ENCODE measurements at regions not wholly inside any gene's neighbourhood (a gene's known extent, or its start where the extent isn't known, plus 50 kb on each side); places are given as distances from the start of the nearest gene placed in this dataset.

GRCh38 chr1:73475316-73475870, 722.6 kb downstream of the LRRIQ3 start:
- TF ChIP-seq, protein P1, sequence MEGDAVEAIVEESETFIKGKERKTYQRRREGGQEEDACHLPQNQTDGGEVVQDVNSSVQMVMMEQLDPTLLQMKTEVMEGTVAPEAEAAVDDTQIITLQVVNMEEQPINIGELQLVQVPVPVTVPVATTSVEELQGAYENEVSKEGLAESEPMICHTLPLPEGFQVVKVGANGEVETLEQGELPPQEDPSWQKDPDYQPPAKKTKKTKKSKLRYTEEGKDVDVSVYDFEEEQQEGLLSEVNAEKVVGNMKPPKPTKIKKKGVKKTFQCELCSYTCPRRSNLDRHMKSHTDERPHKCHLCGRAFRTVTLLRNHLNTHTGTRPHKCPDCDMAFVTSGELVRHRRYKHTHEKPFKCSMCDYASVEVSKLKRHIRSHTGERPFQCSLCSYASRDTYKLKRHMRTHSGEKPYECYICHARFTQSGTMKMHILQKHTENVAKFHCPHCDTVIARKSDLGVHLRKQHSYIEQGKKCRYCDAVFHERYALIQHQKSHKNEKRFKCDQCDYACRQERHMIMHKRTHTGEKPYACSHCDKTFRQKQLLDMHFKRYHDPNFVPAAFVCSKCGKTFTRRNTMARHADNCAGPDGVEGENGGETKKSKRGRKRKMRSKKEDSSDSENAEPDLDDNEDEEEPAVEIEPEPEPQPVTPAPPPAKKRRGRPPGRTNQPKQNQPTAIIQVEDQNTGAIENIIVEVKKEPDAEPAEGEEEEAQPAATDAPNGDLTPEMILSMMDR (IDR thresholded peaks at IDR 0.05; ENCODE audit: poor library complexity, severe bottlenecking), result no peak
- TF ChIP-seq POLR2AphosphoS5 (IDR thresholded peaks at IDR 0.05), result no peak
- no peak for TF ChIP-seq TAF1 (IDR thresholded peaks at IDR 0.05; ENCODE audit: low read depth)
- no peak for TF ChIP-seq EZH2 (IDR thresholded peaks at IDR 0.05; ENCODE audit: borderline replicate concordance, insufficient read depth, low read length, poor library complexity, severe bottlenecking)
- no peak for TF ChIP-seq RAD21 (conservative IDR thresholded peaks at IDR 0.05)
- no peak for TF ChIP-seq EP300 (conservative IDR thresholded peaks at IDR 0.05; ENCODE audit: poor library complexity, severe bottlenecking)
- TF ChIP-seq REST (IDR thresholded peaks at IDR 0.05; ENCODE audit: borderline replicate concordance), result no peak
- TF ChIP-seq SMC3 (conservative IDR thresholded peaks at IDR 0.05; ENCODE audit: poor library complexity), result no peak
